ENCODE measurements at regions not wholly inside any gene's neighbourhood (a gene's known extent, or its start where the extent isn't known, plus 50 kb on each side); places are given as distances from the start of the nearest gene placed in this dataset.
A peak's percentile ranks its signal among the peaks of the same experiment; 100 is the strongest.

DNA sequence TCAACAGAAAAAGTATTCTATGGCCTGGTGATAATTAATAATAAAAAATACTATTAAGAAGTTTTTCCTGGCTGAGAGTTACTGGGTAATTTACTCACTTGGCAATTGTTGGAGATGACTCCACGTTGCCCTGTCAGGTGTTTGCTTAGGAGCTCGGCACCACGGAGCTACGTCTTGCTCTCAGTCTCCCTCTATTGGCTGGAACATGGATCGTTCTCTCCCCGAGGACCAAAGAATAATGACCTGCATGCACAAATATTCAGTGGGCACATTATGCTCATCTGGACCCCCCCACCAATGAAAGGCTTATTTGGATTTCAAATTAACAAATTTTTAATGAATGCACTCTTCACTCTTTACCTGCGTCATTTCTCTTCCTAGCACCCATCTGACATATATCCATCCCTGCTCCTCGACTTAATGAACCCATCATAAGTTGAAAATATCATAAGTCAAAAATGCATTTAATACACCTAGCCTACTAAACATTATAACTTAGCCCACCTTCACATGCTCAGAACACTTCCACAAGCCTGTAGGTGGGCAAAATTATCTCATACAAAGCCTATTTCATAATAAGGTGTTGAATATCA is 71.0 kb upstream of the CD83 start:
- Histone ChIP-seq H3K27me3 (ENCODE audit: insufficient read depth) (no peaks in the 10 kb centered on the region), H4K20me1 (replicated peaks; ENCODE audit: insufficient read depth) (no peaks in the 10 kb centered on the region), H3K4me1 (ENCODE audit: insufficient read depth) (no peaks in the 10 kb centered on the region), H3K4me3 (no peak overlapping the region), H3F3A (replicated peaks; ENCODE audit: low read depth) (no peaks in the 10 kb centered on the region), H3K27ac (ENCODE audit: low read depth) (no peak overlapping the region), H3K9me2 (ENCODE audit: insufficient read depth) (no peaks in the 10 kb centered on the region), H3K4me2 (no peak overlapping the region), H2AFZ (no peak overlapping the region), H3K79me2 (replicated peaks; ENCODE audit: insufficient read depth) (no peaks in the 10 kb centered on the region), H3K36me3 (ENCODE audit: insufficient read depth) (no peaks in the 10 kb centered on the region)
- Mint-ChIP-seq H3K36me3 (ENCODE audit: low read depth) (no peaks in the 10 kb centered on the region), H3K27ac (no peak overlapping the region), H3K4me1 (no peaks in the 10 kb centered on the region), H3K4me3 (no peak overlapping the region), H3K9me3 (no peaks in the 10 kb centered on the region), H3K27me3 (ENCODE audit: insufficient read depth, low read depth, poor library complexity) (peaks cover 2% of the 10 kb centered on the region)
- DNase-seq (ENCODE audit: low spot score) (peak; percentile 82), ATAC-seq (peak; percentile 90)
- TF ChIP-seq ZNF114 (CRISPR knock-in tag; IDR thresholded peaks at IDR 0.05) = no peak
- TF ChIP-seq NANOG (IDR thresholded peaks at IDR 0.05; ENCODE audit: borderline replicate concordance) = no peak
- TF ChIP-seq STAT1 (IDR thresholded peaks at IDR 0.05; ENCODE audit: unreplicated experiment) = no peak
- TF ChIP-seq, protein P1, sequence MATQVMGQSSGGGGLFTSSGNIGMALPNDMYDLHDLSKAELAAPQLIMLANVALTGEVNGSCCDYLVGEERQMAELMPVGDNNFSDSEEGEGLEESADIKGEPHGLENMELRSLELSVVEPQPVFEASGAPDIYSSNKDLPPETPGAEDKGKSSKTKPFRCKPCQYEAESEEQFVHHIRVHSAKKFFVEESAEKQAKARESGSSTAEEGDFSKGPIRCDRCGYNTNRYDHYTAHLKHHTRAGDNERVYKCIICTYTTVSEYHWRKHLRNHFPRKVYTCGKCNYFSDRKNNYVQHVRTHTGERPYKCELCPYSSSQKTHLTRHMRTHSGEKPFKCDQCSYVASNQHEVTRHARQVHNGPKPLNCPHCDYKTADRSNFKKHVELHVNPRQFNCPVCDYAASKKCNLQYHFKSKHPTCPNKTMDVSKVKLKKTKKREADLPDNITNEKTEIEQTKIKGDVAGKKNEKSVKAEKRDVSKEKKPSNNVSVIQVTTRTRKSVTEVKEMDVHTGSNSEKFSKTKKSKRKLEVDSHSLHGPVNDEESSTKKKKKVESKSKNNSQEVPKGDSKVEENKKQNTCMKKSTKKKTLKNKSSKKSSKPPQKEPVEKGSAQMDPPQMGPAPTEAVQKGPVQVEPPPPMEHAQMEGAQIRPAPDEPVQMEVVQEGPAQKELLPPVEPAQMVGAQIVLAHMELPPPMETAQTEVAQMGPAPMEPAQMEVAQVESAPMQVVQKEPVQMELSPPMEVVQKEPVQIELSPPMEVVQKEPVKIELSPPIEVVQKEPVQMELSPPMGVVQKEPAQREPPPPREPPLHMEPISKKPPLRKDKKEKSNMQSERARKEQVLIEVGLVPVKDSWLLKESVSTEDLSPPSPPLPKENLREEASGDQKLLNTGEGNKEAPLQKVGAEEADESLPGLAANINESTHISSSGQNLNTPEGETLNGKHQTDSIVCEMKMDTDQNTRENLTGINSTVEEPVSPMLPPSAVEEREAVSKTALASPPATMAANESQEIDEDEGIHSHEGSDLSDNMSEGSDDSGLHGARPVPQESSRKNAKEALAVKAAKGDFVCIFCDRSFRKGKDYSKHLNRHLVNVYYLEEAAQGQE (IDR thresholded peaks at IDR 0.05; ENCODE audit: unreplicated experiment) = no peak
- TF ChIP-seq, protein P2, sequence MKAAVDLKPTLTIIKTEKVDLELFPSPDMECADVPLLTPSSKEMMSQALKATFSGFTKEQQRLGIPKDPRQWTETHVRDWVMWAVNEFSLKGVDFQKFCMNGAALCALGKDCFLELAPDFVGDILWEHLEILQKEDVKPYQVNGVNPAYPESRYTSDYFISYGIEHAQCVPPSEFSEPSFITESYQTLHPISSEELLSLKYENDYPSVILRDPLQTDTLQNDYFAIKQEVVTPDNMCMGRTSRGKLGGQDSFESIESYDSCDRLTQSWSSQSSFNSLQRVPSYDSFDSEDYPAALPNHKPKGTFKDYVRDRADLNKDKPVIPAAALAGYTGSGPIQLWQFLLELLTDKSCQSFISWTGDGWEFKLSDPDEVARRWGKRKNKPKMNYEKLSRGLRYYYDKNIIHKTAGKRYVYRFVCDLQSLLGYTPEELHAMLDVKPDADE (IDR thresholded peaks at IDR 0.05) = no peak
- TF ChIP-seq, protein P3, sequence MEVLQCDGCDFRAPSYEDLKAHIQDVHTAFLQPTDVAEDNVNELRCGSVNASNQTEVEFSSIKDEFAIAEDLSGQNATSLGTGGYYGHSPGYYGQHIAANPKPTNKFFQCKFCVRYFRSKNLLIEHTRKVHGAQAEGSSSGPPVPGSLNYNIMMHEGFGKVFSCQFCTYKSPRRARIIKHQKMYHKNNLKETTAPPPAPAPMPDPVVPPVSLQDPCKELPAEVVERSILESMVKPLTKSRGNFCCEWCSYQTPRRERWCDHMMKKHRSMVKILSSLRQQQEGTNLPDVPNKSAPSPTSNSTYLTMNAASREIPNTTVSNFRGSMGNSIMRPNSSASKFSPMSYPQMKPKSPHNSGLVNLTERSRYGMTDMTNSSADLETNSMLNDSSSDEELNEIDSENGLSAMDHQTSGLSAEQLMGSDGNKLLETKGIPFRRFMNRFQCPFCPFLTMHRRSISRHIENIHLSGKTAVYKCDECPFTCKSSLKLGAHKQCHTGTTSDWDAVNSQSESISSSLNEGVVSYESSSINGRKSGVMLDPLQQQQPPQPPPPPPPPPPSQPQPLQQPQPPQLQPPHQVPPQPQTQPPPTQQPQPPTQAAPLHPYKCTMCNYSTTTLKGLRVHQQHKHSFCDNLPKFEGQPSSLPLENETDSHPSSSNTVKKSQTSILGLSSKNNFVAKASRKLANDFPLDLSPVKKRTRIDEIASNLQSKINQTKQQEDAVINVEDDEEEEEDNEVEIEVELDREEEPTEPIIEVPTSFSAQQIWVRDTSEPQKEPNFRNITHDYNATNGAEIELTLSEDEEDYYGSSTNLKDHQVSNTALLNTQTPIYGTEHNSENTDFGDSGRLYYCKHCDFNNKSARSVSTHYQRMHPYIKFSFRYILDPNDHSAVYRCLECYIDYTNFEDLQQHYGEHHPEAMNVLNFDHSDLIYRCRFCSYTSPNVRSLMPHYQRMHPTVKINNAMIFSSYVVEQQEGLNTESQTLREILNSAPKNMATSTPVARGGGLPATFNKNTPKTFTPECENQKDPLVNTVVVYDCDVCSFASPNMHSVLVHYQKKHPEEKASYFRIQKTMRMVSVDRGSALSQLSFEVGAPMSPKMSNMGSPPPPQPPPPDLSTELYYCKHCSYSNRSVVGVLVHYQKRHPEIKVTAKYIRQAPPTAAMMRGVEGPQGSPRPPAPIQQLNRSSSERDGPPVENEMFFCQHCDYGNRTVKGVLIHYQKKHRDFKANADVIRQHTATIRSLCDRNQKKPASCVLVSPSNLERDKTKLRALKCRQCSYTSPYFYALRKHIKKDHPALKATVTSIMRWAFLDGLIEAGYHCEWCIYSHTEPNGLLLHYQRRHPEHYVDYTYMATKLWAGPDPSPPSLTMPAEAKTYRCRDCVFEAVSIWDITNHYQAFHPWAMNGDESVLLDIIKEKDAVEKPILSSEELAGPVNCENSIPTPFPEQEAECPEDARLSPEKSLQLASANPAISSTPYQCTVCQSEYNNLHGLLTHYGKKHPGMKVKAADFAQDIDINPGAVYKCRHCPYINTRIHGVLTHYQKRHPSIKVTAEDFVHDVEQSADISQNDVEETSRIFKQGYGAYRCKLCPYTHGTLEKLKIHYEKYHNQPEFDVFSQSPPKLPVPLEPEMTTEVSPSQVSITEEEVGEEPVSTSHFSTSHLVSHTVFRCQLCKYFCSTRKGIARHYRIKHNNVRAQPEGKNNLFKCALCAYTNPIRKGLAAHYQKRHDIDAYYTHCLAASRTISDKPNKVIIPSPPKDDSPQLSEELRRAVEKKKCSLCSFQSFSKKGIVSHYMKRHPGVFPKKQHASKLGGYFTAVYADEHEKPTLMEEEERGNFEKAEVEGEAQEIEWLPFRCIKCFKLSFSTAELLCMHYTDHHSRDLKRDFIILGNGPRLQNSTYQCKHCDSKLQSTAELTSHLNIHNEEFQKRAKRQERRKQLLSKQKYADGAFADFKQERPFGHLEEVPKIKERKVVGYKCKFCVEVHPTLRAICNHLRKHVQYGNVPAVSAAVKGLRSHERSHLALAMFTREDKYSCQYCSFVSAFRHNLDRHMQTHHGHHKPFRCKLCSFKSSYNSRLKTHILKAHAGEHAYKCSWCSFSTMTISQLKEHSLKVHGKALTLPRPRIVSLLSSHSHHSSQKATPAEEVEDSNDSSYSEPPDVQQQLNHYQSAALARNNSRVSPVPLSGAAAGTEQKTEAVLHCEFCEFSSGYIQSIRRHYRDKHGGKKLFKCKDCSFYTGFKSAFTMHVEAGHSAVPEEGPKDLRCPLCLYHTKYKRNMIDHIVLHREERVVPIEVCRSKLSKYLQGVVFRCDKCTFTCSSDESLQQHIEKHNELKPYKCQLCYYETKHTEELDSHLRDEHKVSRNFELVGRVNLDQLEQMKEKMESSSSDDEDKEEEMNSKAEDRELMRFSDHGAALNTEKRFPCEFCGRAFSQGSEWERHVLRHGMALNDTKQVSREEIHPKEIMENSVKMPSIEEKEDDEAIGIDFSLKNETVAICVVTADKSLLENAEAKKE (CRISPR knock-in tag; IDR thresholded peaks at IDR 0.05) = no peak
- TF ChIP-seq CREB1 (CRISPR knock-in tag; IDR thresholded peaks at IDR 0.05; ENCODE audit: low read depth) = no peak
- TF ChIP-seq, protein P4, sequence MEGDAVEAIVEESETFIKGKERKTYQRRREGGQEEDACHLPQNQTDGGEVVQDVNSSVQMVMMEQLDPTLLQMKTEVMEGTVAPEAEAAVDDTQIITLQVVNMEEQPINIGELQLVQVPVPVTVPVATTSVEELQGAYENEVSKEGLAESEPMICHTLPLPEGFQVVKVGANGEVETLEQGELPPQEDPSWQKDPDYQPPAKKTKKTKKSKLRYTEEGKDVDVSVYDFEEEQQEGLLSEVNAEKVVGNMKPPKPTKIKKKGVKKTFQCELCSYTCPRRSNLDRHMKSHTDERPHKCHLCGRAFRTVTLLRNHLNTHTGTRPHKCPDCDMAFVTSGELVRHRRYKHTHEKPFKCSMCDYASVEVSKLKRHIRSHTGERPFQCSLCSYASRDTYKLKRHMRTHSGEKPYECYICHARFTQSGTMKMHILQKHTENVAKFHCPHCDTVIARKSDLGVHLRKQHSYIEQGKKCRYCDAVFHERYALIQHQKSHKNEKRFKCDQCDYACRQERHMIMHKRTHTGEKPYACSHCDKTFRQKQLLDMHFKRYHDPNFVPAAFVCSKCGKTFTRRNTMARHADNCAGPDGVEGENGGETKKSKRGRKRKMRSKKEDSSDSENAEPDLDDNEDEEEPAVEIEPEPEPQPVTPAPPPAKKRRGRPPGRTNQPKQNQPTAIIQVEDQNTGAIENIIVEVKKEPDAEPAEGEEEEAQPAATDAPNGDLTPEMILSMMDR (conservative IDR thresholded peaks at IDR 0.05; ENCODE audit: low read depth in 2 of 2) = peak; percentile 68 to 86
- TF ChIP-seq JUNB (IDR thresholded peaks at IDR 0.05; ENCODE audit: unreplicated experiment) = no peak
